GM19463 (cell line): ENCODE measurements at regions not wholly inside any gene's neighbourhood (a gene's known extent, or its start where the extent isn't known, plus 50 kb on each side); places are given as distances from the start of the nearest gene placed in this dataset.
"Not testable (repeated sequence)": the region's sequence is repeated elsewhere in the genome, so short reads cannot be mapped to it uniquely, and the experiment has no call there.

ENCODE experiments used
- ATAC-seq: cut with Tn5 transposase; IDR thresholded peaks from one replicate; pipeline ENCODE4 v1.9.1; 2021; ENCODE audit warnings: mild to moderate bottlenecking, moderate library complexity; ENCODE audit not compliant: unreplicated experiment

DNA sequence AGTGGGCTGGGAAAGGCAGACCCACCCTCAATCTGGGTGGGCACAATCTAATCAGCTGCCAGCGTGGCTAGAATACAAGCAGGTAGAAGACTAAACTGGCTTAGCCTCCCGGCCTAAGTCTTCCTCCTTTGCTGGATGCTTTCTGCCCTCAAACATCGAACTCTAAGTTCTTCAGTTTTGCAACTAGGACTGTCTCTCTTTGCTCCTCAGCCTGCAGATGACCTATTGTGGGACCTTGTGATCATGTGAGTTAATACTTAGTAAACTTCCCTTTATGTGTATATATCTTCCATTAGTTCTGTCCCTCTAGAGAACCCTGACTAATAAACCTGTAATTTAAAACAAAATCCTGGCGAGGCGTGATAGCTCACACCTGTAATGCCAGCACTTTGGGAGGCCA is 51.8 kb upstream of the SLC39A8 start:
- not testable (repeated sequence) for ATAC-seq

GRCh38 chr4:102399021-102399420 is 53.7 kb upstream of the SLC39A8 start:
- no peak for ATAC-seq

DNA sequence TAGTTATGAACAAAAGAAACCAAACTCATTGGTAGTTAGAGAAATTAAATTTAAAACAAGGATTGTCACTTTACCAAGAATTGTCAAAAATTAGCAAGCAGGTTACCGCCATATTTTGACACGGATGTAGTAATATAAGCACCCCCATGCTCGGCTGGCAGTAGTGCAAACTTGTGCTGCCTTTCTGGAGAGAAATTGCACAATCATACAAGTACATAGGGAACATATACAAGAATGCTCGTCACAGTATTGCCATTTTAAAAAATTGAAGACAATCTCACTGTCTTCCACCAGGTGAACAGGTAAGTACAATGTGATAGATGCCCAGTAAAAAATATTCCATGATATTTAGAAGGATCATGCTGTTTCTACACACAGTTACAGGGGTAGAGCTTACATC is 55.6 kb upstream of the SLC39A8 start:
- ATAC-seq: no peak

DNA sequence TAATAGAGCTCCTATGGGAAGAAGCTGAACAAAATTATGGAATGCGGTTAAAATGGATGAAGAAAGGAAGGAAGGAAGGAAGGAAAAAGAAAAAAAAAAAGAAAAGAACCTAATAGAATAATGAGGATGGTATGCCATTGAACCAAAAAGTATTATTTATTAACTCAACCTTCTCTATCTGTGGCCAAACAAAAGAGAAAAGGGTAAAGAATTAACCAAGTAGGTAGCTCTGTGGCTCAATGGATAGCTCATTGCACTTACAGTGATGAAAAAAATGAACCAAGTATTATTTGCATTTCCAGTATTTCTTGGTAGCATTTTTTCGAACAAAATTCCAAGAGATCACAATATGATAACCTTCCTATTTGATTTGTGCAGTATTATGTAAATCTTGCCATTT is 56.9 kb upstream of the SLC39A8 start:
- ATAC-seq: no peak

DNA sequence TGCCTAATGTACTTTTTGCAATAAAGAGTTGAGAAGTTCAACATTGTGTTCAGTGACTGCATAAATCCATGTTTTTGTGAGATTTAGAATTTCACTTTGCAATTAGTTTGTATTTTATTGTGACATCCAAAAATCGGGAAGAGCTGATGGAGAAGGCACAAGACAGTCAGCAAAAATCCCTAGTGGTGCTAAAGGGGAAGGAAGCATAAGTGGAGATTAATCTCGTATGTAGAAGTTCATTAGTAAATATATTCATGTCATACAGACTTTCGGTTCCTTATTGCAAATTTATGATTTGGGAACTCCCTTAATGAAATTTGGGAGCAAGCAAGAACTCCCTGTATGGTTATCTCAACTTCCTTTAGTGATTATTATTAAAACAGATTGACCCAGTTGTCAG is 57.8 kb upstream of the SLC39A8 start:
- no peak for ATAC-seq

- no peak for ATAC-seq
Measured at GRCh38 chr4:102404431-102404969, 59.2 kb upstream of the SLC39A8 start.

DNA sequence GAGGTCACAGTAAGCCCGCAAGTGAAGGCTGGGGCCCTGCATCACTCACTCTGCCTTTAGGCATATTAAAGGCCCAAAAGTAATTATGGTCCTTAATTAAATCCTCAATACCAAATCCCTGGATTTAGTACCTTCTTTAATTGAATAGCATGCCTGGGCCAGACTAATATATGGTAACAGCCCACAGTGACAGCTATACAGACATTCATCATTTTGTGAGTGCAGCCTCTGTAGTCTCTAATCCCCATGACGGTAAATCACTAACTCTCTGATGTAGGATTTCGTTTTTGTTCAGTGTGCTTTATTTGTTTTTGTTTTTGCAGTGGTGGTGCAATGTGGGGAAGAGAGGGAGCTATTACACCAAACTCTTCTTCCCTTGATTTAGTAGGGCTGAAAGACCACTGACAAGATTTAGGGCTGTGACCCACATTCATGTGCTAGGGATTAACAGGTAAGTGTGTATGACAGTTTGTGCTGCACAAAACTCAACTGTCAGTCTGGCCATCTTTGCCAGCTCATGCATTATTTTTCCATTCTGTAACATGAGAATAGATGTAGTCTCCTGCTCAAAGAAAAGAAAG is 60.6 kb upstream of the SLC39A8 start:
- ATAC-seq: no peak

- ATAC-seq: not testable (repeated sequence)
Measured at GRCh38 chr4:102410884-102411283, 65.6 kb upstream of the SLC39A8 start.

DNA sequence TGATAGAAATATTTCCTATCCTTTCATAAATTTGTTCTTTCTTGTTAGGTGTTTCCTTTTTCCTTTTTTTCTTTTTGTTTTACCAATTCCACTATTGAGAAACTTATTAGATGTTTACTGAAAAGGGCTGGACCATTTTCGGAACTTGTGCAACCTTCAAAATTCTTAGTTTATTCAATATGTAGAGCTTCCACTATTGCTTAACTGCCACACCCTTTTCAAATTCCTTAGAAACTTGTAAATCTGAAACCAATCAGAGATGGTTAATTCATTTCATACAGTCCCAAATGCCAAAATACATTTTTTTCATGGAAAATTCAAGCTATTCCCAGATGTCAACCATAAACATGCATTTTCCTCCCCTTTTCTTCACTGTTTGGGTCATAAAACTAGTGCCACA is 66.1 kb upstream of the SLC39A8 start:
- ATAC-seq: no peak

- no peak for ATAC-seq
Measured at GRCh38 chr4:102416765-102417164, 71.5 kb upstream of the SLC39A8 start.

DNA sequence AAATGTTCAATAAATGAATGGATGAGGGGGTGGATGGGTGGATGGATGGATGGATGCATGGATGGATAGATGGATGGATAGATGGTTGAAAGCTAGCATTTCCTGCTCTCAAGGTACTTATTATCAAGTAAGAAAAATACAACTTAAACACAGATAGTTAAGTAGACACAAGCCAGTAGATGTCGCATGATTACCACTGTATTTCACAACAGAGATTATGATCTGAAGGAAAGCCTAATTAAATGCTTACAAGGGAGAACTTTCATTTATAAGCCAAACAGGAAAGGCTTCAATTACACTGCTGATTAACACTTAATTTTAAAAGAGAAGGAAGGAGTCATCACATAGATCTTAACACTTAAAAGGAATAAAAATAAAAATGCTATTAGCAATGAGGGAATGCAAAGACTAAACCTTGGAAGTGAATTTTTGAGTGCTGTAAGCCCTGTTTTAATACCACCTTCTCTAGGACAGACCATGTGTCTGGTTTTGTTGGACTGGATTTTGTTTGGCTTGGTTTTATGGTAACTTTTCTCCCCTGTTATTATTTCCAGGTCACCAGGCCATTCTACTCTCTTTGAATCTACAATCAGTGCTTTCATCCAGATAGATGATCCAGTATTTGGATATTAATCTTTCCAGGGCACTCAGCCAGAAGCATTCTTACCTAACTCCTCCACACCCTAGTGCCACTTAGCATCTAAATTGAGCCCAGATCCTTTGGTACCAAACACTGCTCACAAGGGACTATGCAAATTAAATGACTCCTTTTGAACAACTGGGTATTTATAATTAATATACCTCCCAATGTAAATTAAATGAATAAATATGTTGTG is 75.5 kb upstream of the SLC39A8 start:
- no peak for ATAC-seq

DNA sequence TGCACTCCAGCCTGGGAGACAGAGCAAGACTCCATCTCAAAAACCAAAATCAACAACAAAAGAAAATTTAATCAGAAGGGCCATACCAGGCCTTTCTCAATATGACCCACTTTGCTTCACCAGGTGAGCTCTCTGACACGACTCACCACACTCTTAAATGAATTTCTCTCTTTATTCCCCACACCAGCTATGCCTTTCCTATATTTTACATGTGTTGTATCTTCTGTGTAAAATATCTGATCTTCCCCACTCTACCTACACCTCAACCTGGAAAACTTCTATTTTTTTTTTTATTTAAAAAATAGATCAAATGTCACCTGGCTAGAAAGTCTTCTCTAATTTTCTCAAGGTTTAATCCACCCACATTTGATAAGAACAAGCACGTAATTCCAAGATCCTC is 77.6 kb upstream of the SLC39A8 start:
- ATAC-seq: no peak

DNA sequence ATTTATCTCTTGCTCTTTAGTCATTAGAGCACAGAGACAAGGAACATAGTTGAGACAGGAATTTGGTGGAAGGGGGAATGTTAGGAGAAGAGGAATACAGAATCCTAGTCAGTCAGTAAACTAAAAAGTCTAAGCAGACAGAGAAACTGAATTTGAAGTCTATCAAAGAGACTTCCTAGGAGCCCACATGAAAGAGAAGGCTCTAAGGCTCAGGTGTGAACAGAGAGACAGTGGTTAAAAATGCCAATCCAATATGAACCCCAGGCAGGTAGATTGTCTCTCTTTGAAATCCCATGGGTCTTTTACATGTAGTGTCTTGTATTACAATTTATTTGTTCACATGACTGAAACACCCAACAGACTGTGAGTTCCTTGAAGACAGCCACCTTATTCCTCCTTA is 77.8 kb upstream of the NFKB1 start:
- ATAC-seq: no peak

DNA sequence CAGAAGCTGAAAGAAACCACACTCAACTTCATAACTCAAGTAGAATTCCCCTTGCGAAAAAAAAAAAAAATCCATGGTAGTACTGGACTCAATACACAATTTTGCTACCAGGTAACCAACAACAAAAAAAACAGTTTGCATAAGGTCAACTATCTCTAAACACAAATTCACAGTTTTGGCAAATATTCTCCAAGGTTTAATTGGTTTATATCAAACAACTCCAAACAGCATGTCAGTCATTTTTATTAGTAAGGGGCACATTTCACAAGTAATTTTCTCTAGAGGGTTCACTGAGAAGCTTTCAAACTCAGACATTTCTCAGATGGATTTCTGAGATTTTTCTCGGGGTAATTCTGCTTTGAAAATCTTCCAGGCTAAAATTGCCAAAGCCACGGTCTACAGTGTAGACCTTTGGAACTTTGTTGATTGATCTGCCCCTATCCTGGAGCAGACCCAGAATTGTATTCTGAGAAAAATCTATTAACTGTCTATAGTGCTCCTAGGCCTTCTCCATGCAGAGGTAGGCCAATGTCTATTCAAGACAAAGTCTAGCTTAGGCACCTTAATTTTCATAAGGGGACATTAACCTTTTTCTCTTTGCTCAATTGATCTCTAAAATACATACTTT is 73.7 kb upstream of the NFKB1 start:
- no peak for ATAC-seq

GRCh38 chr4:102428122-102428521 is 73.0 kb upstream of the NFKB1 start:
- no peak for ATAC-seq

- ATAC-seq: no peak
Measured at GRCh38 chr4:102429553-102429952, 71.6 kb upstream of the NFKB1 start.

- ATAC-seq: no peak
Measured at GRCh38 chr4:102430461-102430910, 70.7 kb upstream of the NFKB1 start.

DNA sequence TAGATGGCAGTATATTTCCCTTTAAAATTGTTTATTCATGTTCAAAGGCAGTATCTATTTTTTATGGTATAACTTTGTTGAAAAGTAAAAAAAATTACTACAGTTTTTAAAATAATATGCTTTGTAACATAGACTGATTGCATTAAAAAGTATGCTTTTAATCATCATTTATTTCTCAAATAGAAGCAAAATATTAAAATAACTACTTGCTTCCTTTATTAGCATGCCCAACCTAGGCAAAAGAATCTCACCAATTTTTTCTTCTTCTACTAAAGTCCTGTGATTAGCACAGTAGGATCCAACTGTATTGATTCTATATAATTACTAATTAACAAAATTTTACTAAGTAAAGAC is 69.6 kb upstream of the NFKB1 start:
- ATAC-seq: no peak

GRCh38 chr4:102437111-102437510 is 64.0 kb upstream of the NFKB1 start:
- ATAC-seq: no peak

GRCh38 chr4:102438396-102439235 is 62.5 kb upstream of the NFKB1 start:
- no peak for ATAC-seq

- no peak for ATAC-seq
Measured at GRCh38 chr4:102439236-102439614, 61.9 kb upstream of the NFKB1 start.
